ENCODE measurements at regions not wholly inside any gene's neighbourhood (a gene's known extent, or its start where the extent isn't known, plus 50 kb on each side); places are given as distances from the start of the nearest gene placed in this dataset.

DNA sequence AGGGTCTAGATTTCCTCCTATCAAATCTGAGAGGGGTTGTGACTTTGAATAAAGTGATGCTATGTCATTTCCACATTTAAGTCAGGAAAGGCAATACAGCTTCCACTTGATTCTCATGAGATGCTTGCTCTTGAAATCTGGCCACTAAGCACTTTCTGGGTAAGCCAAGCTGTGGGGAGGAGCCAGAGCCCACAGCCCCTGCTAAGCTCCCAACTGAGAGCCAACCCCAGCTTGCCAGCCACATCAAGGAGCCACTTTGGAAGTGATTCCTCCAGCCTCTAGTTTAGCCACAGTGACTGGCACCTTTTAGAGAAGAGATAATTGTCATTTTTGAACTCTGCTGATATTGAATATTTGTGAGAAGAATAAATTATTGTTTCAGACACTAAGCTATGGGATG, 1441.5 kb upstream of the IGFBP7 start:
- TF ChIP-seq, protein P1, sequence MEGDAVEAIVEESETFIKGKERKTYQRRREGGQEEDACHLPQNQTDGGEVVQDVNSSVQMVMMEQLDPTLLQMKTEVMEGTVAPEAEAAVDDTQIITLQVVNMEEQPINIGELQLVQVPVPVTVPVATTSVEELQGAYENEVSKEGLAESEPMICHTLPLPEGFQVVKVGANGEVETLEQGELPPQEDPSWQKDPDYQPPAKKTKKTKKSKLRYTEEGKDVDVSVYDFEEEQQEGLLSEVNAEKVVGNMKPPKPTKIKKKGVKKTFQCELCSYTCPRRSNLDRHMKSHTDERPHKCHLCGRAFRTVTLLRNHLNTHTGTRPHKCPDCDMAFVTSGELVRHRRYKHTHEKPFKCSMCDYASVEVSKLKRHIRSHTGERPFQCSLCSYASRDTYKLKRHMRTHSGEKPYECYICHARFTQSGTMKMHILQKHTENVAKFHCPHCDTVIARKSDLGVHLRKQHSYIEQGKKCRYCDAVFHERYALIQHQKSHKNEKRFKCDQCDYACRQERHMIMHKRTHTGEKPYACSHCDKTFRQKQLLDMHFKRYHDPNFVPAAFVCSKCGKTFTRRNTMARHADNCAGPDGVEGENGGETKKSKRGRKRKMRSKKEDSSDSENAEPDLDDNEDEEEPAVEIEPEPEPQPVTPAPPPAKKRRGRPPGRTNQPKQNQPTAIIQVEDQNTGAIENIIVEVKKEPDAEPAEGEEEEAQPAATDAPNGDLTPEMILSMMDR (IDR thresholded peaks at IDR 0.05; ENCODE audit: low read depth, low read length, poor library complexity, severe bottlenecking), result no peak
- TF ChIP-seq EZH2phosphoT487 (IDR thresholded peaks at IDR 0.05; ENCODE audit: borderline replicate concordance, low read length), result no peak

Data from DOHH2 (cell line).